H1 (cell line): ENCODE measurements at regions not wholly inside any gene's neighbourhood (a gene's known extent, or its start where the extent isn't known, plus 50 kb on each side); places are given as distances from the start of the nearest gene placed in this dataset.

Experiments
- CTCF ChIA-PET: fragments of 300-600 bp; sonication (Branson Sonifier 250); formaldehyde crosslinking; loops from one replicate; lab custom pipeline; 2021; ENCODE audit not compliant: partially characterized antibody; lab: Charles Lee
- POLR2A ChIA-PET: fragments of 300-600 bp; sonication (Branson Sonifier 250); formaldehyde crosslinking; loops from one replicate; lab custom pipeline; 2021; ENCODE audit warnings: inconsistent platforms; ENCODE audit not compliant: partially characterized antibody; lab: Charles Lee
- DNase-seq, 2 experiments: peaks; one replicate each; pipeline versions ENCODE4 v3.0.0 to v3.0.0-alpha.2; 2010 to 2022; ENCODE audit warnings: low spot score in 2 of 2, low read depth in 1 of 2, mixed read lengths in 1 of 2
- FAIRE-seq: peaks from 2 replicates; lab custom pipeline; 2011; peaks lifted over from hg19 to GRCh38; lab: Jason Lieb, UNC
- H2AFZ ChIP-seq: 2 replicates; pipeline ENCODE4 v1.8.1; 2012; ENCODE audit warnings: low read length, inconsistent platforms
- H2AK5ac ChIP-seq: 2 replicates; pipeline ENCODE4 v1.6.1; 2013; ENCODE audit warnings: low read depth, low read length
- H2BK120ac ChIP-seq: replicated peaks from 2 replicates; pipeline ENCODE3; 2013; ENCODE audit warnings: low read depth, low read length, inconsistent platforms
- H2BK12ac ChIP-seq: 2 replicates; pipeline ENCODE4 v1.6.1; 2013; ENCODE audit warnings: low read depth, low read length
- H2BK15ac ChIP-seq: 2 replicates; pipeline ENCODE4 v1.6.1; 2013; ENCODE audit warnings: low read length
- H2BK20ac ChIP-seq: 2 replicates; pipeline ENCODE4 v1.6.1; 2013; ENCODE audit warnings: low read length
- H2BK5ac ChIP-seq: 2 replicates; pipeline ENCODE4 v1.6.1; 2013; ENCODE audit warnings: low read depth, low read length
- H3K14ac ChIP-seq: 2 replicates; pipeline ENCODE4 v1.6.1; 2013; ENCODE audit warnings: inconsistent platforms; ENCODE audit not compliant: insufficient read length
- H3K18ac ChIP-seq: 2 replicates; pipeline ENCODE4 v1.6.1; 2013; ENCODE audit warnings: low read length; ENCODE audit errors: extremely low read depth
- H3K23ac ChIP-seq: 2 replicates; pipeline ENCODE4 v1.6.1; 2013; ENCODE audit warnings: inconsistent platforms; ENCODE audit not compliant: insufficient read length
- H3K23me2 ChIP-seq: 2 replicates; pipeline ENCODE4 v1.6.1; 2013; ENCODE audit warnings: low read depth, low read length
- H3K27ac ChIP-seq: 2 replicates; pipeline ENCODE4 v1.6.1; 2011; ENCODE audit warnings: low read depth, low read length, inconsistent platforms
- H3K27me3 ChIP-seq, 4 experiments: replicated peaks in 1 of 4; 1 replicate in 1 of 4; 2 replicates in 3 of 4; pipeline versions ENCODE4 v1.6.1 to v1.8.1; 2011 to 2013; ENCODE audit warnings: low read length in 3 of 4, mild to moderate bottlenecking in 3 of 4, inconsistent platforms in 2 of 4, mixed read lengths in 2 of 4, moderate library complexity in 1 of 4; ENCODE audit not compliant: control insufficient read depth in 3 of 4, insufficient read depth in 3 of 4; ENCODE audit errors: extremely low read depth in 1 of 4
- H3K36me3 ChIP-seq, 4 experiments: 2 replicates each; pipeline versions ENCODE4 v1.6.1 to v1.8.1; 2011 to 2013; ENCODE audit warnings: mild to moderate bottlenecking in 4 of 4, low read length in 3 of 4, moderate library complexity in 2 of 4, control low read depth in 1 of 4, inconsistent platforms in 1 of 4; ENCODE audit not compliant: insufficient read depth in 4 of 4, control insufficient read depth in 2 of 4
- H3K4ac ChIP-seq: replicated peaks from 2 replicates; pipeline ENCODE3; 2013; ENCODE audit warnings: low read length, low read depth, mixed read lengths, inconsistent platforms; ENCODE audit not compliant: insufficient read length
- H3K4me1 ChIP-seq, 4 experiments: replicated peaks in 1 of 4; 1 replicate in 1 of 4; 2 replicates in 3 of 4; pipeline versions ENCODE4 v1.6.1 to v1.8.1; 2011 to 2013; ENCODE audit warnings: low read length in 3 of 4, inconsistent platforms in 2 of 4, mixed read lengths in 1 of 4; ENCODE audit not compliant: insufficient read depth in 4 of 4, control insufficient read depth in 3 of 4
- H3K4me2 ChIP-seq, 2 experiments: 2 replicates each; pipeline versions ENCODE4 v1.6.1 to v1.8.1; 2011 to 2013; ENCODE audit warnings: low read depth in 2 of 2, low read length in 2 of 2, control low read depth in 1 of 2, inconsistent platforms in 1 of 2, mild to moderate bottlenecking in 1 of 2; ENCODE audit not compliant: insufficient read depth in 1 of 2
- H3K4me3 ChIP-seq, 4 experiments: fragments of 200-600, 300-600 bp in 1 of 4; sonication (generic), shearing (Covaris generic), sonication (Bioruptor Twin) in 1 of 4; 2 replicates each; pipeline versions ENCODE4 v1.5.1 to v1.8.1; 2011 to 2016; ENCODE audit warnings: low read length in 4 of 4, low read depth in 3 of 4, control low read depth in 2 of 4, inconsistent platforms in 2 of 4, mild to moderate bottlenecking in 2 of 4, mixed read lengths in 1 of 4, moderate library complexity in 1 of 4; ENCODE audit not compliant: insufficient read depth in 2 of 4; ENCODE audit errors: extremely low read depth in 1 of 4
- H3K56ac ChIP-seq: replicated peaks from 2 replicates; pipeline ENCODE3; 2013; ENCODE audit warnings: low read depth, mild to moderate bottlenecking, mixed read lengths, low read length, inconsistent platforms; ENCODE audit not compliant: insufficient read length
- H3K79me1 ChIP-seq: 2 replicates; pipeline ENCODE4 v1.6.1; 2013; ENCODE audit warnings: low read depth, low read length, control low read depth
- H3K79me2 ChIP-seq, 2 experiments: 2 replicates each; pipeline versions ENCODE4 v1.6.1 to v1.8.1; 2012 to 2013; ENCODE audit warnings: low read length in 2 of 2, mild to moderate bottlenecking in 2 of 2, inconsistent platforms in 1 of 2; ENCODE audit not compliant: insufficient read depth in 2 of 2, control insufficient read depth in 1 of 2
- H3K9ac ChIP-seq, 4 experiments: replicated peaks in 1 of 4; 1 replicate in 1 of 4; 2 replicates in 3 of 4; pipeline versions ENCODE4 v1.6.1 to v1.8.1; 2011 to 2013; ENCODE audit warnings: low read depth in 3 of 4, low read length in 3 of 4, control low read depth in 2 of 4, mild to moderate bottlenecking in 2 of 4, moderate library complexity in 2 of 4, inconsistent platforms in 1 of 4; ENCODE audit errors: extremely low read depth in 1 of 4
- H3K9me3 ChIP-seq, 2 experiments: 2 replicates each; pipeline versions ENCODE4 v1.6.1 to v1.8.1; 2012 to 2013; ENCODE audit warnings: mild to moderate bottlenecking in 2 of 2, moderate library complexity in 2 of 2, control low read depth in 1 of 2, inconsistent platforms in 1 of 2, low read depth in 1 of 2, low read length in 1 of 2, mixed read lengths in 1 of 2; ENCODE audit not compliant: insufficient read depth in 2 of 2
- H4K20me1 ChIP-seq, 2 experiments: replicated peaks in 1 of 2; 2 replicates each; pipeline versions ENCODE3 to v1.8.1; 2011 to 2013; ENCODE audit warnings: inconsistent platforms in 2 of 2, low read length in 2 of 2, mild to moderate bottlenecking in 1 of 2; ENCODE audit not compliant: insufficient read depth in 2 of 2, control insufficient read depth in 1 of 2
- H4K5ac ChIP-seq: 2 replicates; pipeline ENCODE4 v1.6.1; 2013; ENCODE audit warnings: low read length, low read depth, mixed read lengths, inconsistent platforms; ENCODE audit not compliant: insufficient read length
- H4K8ac ChIP-seq: 2 replicates; pipeline ENCODE4 v1.8.0; 2013; ENCODE audit warnings: mild to moderate bottlenecking, moderate library complexity, low read length, inconsistent platforms; ENCODE audit not compliant: insufficient read depth; ENCODE audit errors: extremely low read depth
- H4K91ac ChIP-seq: replicated peaks from 2 replicates; pipeline ENCODE3; 2013; ENCODE audit warnings: low read length, mixed read lengths, inconsistent platforms; ENCODE audit not compliant: insufficient read length
- WGBS, 2 experiments: shearing (Covaris generic) in 1 of 2; methylation state at CpG; one replicate each; pipeline versions ENCODE4 v1.1.6 to v1.1.7; 2013 to 2015; ENCODE audit warnings: low lambda C conversion rate in 2 of 2, mixed read lengths in 2 of 2, inconsistent platforms in 1 of 2, low coverage in 1 of 2, missing lambda C conversion rate in 1 of 2; ENCODE audit not compliant: insufficient replicate concordance in 2 of 2, insufficient coverage in 1 of 2, insufficient read length in 1 of 2; ENCODE audit errors: extremely low coverage in 1 of 2, missing lambda C conversion rate in 1 of 2; 5-methylcytosine and 5-hydroxymethylcytosine counted together

DNA sequence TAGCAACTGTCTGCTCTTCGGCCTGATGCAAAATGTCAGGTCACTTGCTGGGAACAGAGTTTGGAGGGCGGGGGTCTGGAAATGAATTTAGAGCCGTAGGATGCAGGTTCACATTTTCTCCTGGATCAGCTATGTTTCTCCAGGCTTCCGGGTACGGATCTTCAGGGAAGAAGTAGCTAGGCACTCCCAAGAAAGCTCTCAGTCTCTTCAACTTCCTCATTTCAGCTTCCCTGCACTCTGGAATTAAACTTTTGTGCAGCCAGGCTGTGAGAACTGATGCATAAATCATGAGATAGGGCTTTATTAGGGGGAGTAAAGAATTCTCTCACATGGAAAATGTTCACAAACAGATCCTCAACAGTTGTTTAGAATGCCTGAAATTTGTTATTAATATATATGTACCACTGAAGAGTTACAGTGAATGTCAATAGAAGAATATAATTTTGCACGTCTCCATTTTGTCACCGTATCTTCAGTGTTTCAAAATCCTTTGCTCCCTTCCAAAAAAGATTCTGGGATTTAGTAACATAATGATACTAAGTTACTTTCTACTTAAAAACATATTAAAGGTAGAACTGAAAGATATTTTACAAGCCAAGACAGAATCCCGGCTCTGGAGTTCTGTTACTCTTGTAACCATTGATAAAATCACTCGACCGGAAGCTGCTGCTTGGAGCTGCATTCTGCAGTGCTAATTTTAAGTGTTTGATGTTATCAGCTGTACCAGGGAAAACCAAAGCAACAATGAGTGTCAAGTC lies 178.5 kb upstream of the P2RY1 start:
- H3K79me2 ChIP-seq = no peaks in the 10 kb centered on the region
- FAIRE-seq = no peak
- peak overlapping the region; percentile 61; the same call in 1 of the 2 replicates for H2AFZ ChIP-seq
- H2BK15ac ChIP-seq = no peak overlapping the region
- no peak overlapping the region for H3K4ac ChIP-seq
- no peak overlapping the region for H3K56ac ChIP-seq
- H3K36me3 ChIP-seq = no peaks in the 10 kb centered on the region
- no peak overlapping the region for H2BK12ac ChIP-seq
- DNase-seq = no peak
- no peak overlapping the region for H4K5ac ChIP-seq
- no peak overlapping the region for H4K91ac ChIP-seq
- 74% methylated on average over 10 of the region's 10 CpGs; no CpG with 5 or more reads in 1 of the 2 experiments for WGBS, 2 experiments
- H3K18ac ChIP-seq = no peak overlapping the region
- no peaks in the 10 kb centered on the region for H3K23me2 ChIP-seq
- no peak overlapping the region for H3K9ac ChIP-seq
- peak overlapping the region; percentile 52 for H2BK20ac ChIP-seq
- no peak overlapping the region for H4K8ac ChIP-seq
- ChIA-PET CTCF (no interaction called here), POLR2A (interaction anchor here (0.8 to 1.4 kb wide), 2 partner anchors 15 to 179 kb away, joined by 3 read pairs; partner anchors contain the start of gene P2RY1)
- H2AK5ac ChIP-seq = no peak overlapping the region
- H2BK120ac ChIP-seq = peak overlapping the region; percentile 88
- no peaks in the 10 kb centered on the region for H4K20me1 ChIP-seq
- peak overlapping the region; percentile 27; the same call in 1 of the 2 replicates for H3K27ac ChIP-seq
- peak overlapping the region; percentile 22; the same call in 1 of the 2 replicates for H2BK5ac ChIP-seq
- no peak overlapping the region for H3K23ac ChIP-seq
- H3K14ac ChIP-seq = no peak overlapping the region
- no peaks in the 10 kb centered on the region for H3K27me3 ChIP-seq
- peaks cover 0 to 4% of the 10 kb centered on the region in 2 experiments; a peak in 1 of 4 replicates for H3K9me3 ChIP-seq
- H3K4me2 ChIP-seq = peak overlapping the region in 1 of 2 experiments; percentile 26; a peak in 2 of 4 replicates
- peak overlapping the region in 1 of 4 experiments; percentile 3; a peak in 1 of 8 replicates for H3K4me3 ChIP-seq
- no peaks in the 10 kb centered on the region for H3K79me1 ChIP-seq
- H3K4me1 ChIP-seq = peaks cover 0 to 23% (median 6%) of the 10 kb centered on the region in 4 experiments; a peak in 4 of 7 replicates
